ENCODE measurements at regions not wholly inside any gene's neighbourhood (a gene's known extent, or its start where the extent isn't known, plus 50 kb on each side); places are given as distances from the start of the nearest gene placed in this dataset.

GRCh38 chr6:67352717-67353116, 1282.4 kb upstream of the ADGRB3 start:
- TF ChIP-seq CTCF (IDR thresholded peaks at IDR 0.05; ENCODE audit: control insufficient read depth, insufficient read depth, low read depth, low read length, missing control alignments) = no peak
- H3K4me3 ChIP-seq (ENCODE audit: control insufficient read depth, low read depth, low read length) = no peak overlapping the region
- no peak for DNase-seq (ENCODE audit: low read depth)

- H3K4me3 ChIP-seq (ENCODE audit: control insufficient read depth, low read depth, low read length) = no peak overlapping the region
- no peak for DNase-seq (ENCODE audit: low read depth)
- no peak for TF ChIP-seq CTCF (IDR thresholded peaks at IDR 0.05; ENCODE audit: control insufficient read depth, insufficient read depth, low read depth, low read length, missing control alignments)
These were observed 1284.4 kb upstream of the ADGRB3 start for GRCh38 chr6:67350729-67351128.

- DNase-seq (ENCODE audit: low read depth) = no peak
- H3K4me3 ChIP-seq (ENCODE audit: control insufficient read depth, low read depth, low read length) = no peak overlapping the region
- no peak for TF ChIP-seq CTCF (IDR thresholded peaks at IDR 0.05; ENCODE audit: control insufficient read depth, insufficient read depth, low read depth, low read length, missing control alignments)
These were observed 1289.1 kb upstream of the ADGRB3 start for GRCh38 chr6:67345946-67346345.

- TF ChIP-seq CTCF (IDR thresholded peaks at IDR 0.05; ENCODE audit: control insufficient read depth, insufficient read depth, low read depth, low read length, missing control alignments) = no peak
- DNase-seq (ENCODE audit: low read depth) = no peak
These were observed 1299.1 kb upstream of the ADGRB3 start for GRCh38 chr6:67336014-67336413.

GRCh38 chr6:67331304-67331703, 1303.8 kb upstream of the ADGRB3 start:
- DNase-seq (ENCODE audit: low read depth) = no peak

More at GRCh38 chr6:67336014-67336413, 1299.1 kb upstream of the ADGRB3 start:
- H3K4me3 ChIP-seq (ENCODE audit: control insufficient read depth, low read depth, low read length) = no peak overlapping the region

GRCh38 chr6:67328269-67328668, 1306.8 kb upstream of the ADGRB3 start:
- no peak for DNase-seq (ENCODE audit: low read depth)
- H3K4me3 ChIP-seq (ENCODE audit: control insufficient read depth, low read depth, low read length) = no peak overlapping the region
- no peak for TF ChIP-seq CTCF (IDR thresholded peaks at IDR 0.05; ENCODE audit: control insufficient read depth, insufficient read depth, low read depth, low read length, missing control alignments)

More at GRCh38 chr6:67331304-67331703, 1303.8 kb upstream of the ADGRB3 start:
- TF ChIP-seq CTCF (IDR thresholded peaks at IDR 0.05; ENCODE audit: control insufficient read depth, insufficient read depth, low read depth, low read length, missing control alignments) = no peak
- H3K4me3 ChIP-seq (ENCODE audit: control insufficient read depth, low read depth, low read length) = no peak overlapping the region

Data from AG09309 (cell line).